HG02678 (cell line): ENCODE measurements at regions not wholly inside any gene's neighbourhood (a gene's known extent, or its start where the extent isn't known, plus 50 kb on each side); places are given as distances from the start of the nearest gene placed in this dataset.

Source experiments
- ATAC-seq: cut with Tn5 transposase; IDR thresholded peaks from one replicate; pipeline ENCODE4 v1.9.1; 2021; ENCODE audit warnings: mild to moderate bottlenecking, moderate library complexity; ENCODE audit not compliant: unreplicated experiment

DNA sequence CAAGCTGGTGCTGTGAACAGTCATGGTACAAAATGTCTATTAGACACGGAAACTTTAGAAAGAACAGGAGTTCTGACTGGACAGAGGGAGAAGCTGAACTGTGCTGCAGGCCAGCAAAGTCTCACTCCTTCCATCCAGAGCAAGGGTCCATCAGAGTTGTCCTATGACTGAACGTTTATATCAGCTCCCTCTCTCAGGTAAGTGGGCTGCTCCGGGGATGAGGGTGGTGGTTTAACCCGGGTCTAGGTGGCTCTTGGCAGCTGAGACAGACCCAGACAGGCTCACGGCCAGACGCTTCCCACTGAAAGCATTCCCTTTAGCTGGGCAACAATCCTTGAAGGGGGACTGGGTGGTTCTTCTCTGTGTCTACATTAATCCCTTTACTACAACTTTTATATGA, 385.0 kb upstream of the SMIM31 start:
- ATAC-seq = no peak

DNA sequence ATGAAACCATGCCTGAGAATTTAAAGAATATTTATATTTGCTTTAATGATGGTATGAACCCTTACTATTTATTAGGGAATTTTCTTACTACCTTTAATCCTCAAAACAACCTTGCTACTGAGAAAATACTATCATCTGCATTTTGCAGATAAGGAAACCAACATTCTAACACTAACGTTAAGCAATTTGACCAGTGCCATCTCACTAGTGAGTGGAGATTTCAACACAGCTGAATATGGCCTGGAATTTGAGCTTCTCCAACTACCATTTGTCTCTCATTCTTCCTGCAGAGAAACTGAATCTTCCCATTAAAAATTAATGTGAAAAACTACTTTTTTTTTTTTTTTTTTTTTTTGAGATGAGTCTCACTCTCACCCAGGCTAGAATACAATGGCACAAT, 380.9 kb upstream of the SMIM31 start:
- no peak for ATAC-seq

DNA sequence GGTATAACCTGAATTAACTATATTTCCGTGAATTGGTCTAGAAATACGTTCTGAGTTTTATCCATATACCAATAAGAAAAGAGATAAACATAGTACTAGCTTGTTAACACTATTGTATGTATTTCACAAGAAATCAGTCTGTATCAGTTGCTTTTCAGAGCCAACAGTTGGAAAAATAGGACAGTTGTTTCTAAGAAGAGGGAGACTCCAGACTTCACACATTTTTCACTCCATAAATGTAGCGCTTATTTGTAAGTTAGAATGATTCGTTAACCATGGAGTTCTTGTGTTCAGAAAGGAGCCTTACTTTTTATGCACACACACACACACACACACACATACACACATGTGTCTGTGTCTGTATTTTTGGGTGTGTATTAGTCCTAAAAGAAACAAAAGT, 376.7 kb upstream of the SMIM31 start:
- ATAC-seq = no peak

DNA sequence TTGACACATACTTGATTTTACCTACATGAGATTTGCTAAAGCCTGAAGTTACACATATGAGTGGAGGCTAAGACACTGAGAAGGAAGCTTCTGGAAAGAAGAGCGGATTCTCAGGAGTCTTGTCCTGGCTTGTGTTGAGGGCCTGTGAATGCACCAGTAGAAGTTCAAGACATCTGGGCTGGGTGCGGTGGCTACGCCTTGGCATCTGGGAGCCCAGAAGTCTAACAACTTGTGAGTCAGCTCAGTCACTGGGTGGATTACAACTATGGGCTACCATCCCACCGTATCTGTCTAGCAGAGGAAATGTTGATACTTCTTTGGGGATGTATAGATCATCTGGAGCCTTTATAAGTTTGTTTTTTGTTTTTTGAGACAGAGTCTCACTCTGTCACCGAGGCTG, 375.6 kb upstream of the SMIM31 start:
- no peak for ATAC-seq

DNA sequence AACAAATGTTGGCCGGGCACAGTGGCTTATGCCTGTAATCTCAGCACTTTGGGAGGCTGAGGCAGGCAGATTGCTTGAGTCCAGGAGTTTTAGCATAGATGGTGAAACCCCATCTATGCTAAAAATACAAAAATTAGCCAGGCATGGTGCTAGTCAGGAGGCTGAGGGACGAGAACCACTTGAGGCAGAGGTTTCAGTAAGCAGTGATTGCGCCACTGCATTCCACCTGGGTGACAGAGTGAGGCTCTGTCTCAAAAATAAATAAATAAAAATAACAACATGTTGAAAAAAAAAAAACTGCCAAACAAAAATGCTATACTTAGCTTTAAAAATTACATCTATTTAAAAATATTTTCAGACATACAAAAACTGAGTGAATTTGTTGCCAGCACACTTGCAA, 374.2 kb upstream of the SMIM31 start:
- no peak for ATAC-seq

DNA sequence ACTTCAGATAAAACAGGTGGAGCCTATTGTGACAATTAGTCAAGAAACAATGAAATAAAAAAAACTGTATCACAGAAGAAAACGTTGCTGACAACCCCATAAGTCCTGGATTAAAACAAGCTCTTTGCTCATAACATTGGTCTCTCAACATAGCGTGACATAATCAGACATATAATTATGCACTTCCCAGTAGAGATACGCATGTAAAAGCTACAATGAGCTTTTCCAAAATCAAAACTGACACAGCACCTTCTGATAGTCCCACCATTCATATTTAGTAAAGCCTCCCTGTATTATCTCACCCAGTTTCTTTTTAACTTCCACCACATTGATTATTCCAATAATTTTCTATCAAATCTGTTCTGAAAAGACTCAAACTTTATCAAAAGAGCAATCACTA, 372.1 kb upstream of the SMIM31 start:
- no peak for ATAC-seq

DNA sequence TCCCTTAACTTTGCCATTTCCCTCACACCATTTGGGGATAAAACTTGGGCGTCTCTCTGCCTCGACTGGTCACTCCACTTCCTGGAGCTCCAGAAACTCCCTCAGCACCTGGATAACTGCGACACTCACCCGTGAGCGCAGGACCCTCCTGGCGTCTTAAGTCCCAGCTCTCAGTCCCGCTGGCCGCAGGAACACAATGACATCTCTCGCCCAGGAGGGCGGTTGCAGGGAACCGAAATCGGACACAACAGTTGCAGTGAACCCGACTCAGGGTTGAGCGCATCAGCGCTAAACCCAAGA, 370.9 kb upstream of the SMIM31 start:
- ATAC-seq = no peak

DNA sequence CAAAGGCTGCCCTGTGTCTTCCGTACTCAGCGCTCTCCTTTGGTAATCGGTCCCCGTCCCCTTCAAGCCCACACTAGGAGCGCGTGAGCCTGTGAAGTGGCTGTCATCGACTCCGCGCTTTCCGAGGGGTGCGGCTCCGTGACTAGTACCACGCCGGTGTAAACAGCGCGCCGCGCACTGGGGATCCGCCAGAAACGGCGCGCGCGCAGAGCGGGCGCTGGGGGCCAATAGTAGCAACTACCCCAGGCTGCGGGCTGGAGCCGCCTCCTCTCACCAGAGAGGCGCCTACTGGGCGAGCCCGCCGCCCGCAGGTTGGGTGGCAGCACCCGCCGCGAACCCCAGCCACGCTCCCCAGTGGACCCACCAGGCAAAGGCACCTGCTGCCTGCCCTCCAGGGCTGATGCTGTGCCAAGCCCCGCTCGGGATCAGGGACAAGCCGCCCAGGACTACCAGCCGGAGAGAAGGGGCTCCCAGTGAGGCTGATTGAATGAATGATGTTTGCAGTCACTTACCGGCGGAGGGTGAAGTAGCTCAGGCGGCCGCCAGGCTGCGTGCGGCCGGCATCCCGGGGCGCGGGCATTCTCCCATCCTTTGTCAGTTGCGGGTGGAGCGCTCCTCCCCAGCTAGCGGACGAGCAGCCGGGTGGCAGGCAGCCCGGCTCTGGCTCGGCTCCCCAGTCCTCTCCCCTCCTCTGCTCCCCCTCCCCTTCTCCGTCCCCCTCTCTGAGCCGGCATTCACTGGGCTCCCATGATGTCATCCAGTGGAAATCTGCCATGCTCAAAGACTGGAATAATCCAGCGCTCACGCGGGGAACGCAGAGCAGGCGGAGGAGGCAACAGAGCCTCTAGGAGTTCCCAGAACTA, 370.3 kb upstream of the SMIM31 start:
- no peak for ATAC-seq

DNA sequence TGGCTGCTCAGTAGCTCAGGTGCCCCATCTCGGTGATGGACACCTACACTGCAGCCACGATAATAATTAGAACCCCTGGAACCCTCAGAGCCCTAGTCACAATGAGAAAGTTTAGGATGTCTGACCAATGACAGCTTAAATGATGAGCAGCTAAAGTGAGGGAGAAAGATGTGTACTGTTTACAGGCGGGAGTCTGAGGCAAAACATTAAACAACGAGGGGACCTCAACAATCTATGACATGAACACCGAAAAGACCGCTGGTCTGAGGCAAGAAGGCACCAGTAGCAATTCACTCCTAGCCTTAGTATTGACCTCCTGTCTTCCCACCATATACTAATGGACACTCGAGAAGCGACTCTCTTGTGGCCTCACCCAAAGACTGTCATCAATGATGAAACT, 369.5 kb upstream of the SMIM31 start:
- no peak for ATAC-seq

DNA sequence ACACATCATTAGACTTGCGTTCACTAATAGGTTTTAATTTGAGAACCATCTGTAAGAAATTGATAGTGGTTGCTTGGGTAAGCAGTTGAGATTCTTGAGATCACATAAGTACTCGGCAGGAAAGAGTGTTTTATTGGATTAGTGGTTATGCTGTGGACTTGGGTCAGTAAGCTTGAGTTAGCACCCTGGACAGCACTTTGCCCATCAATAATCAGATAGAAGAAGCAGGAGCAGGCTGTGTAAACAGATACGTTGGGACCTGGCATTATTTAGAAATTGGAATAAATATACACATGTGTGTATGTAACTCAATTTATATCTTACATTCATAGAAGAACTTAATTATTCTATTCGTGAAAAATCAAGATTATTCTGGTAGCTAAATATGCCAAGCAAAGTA, 357.5 kb upstream of the SMIM31 start:
- ATAC-seq = no peak

DNA sequence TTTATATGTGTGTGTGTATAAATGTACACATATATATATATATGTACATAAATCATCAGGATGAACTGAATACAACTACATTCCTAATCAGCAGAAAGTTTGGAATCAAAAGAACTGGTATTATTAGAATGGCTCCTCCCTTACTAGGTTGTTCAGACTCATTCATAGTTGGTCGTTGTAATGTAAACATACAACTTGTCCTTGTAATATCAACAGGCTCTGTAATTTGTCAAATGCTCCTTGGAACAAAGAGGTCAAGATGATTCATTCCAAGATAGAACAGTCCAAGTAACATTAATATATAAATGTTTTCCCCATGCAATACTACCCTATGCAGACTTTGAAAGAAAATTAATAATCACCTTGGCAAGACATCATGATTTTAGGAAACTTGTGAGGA, 351.4 kb upstream of the SMIM31 start:
- ATAC-seq = no peak

DNA sequence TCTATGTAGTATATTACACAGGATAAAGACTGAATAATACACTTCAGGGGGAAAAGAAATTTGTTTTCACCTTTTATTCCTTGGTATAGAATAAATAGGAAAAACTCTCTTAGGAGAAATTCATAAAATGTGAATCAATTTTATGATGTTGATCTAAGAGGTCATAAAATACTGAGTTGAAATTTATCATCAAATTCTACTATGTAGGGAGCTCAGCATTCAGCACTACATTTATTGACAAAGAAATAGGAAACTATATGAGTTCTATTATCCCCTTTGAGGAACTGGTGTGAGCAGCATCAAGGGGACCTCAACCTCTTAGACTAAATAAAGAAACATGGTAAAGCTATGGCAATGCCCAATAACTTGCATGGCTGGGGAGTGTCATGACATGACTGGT, 348.2 kb upstream of the SMIM31 start:
- no peak for ATAC-seq

DNA sequence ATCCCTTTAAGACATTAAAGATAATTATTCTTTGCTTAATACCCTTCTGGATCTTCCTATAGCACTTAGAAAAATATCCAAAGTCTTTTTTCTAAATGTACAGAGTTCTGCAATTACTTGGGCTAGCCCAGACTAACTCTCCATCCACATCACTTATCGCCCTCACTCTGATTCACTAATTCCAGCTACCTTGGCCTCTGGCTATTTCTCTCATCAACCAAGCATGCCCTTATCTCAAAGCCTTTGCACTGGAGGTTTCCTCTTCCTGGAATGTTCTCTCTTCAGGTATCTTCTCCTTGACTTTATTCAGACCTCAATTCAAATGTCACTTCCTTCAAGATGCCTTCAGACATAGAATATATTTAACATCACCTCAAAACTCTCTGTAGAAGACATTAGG, 345.1 kb upstream of the SMIM31 start:
- ATAC-seq = no peak

DNA sequence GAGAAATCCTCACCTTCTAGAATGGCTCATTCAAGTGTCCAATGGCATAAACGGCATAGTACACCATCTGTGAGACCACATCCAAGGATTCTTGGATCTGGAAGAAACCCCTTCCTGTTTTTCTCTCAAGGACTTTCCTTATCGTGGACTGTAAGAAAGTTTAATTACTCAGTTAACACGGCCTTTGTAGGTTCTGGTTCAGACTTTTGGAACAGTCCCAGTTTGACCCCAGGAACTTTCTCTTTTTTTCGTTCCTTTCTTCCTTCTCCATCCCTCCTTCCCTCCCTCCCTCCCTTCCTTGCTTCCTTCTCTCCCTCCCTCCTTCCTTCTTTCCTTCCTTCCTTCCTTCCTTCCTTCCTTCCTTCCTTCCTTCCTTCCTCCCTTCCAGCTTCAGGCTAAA, 343.5 kb upstream of the SMIM31 start:
- no peak for ATAC-seq

DNA sequence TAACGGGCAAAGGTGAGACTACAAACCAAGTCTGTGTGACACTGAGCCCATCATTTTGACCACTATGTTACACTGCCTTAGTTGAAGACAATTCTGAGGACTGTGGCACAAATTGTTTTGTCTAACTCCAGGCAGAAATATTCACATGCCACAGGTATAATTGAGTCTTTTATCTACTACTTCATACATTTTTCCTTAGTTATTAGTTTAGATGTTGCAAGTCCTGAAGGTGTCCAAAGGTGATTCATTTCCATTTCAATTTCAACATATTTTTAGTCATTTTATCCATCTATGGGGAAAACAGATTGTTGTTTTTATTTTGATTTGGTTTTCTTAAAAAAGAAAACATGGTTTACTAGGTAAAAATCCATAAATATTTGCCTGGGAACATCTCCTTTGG, 341.7 kb upstream of the SMIM31 start:
- ATAC-seq = no peak

DNA sequence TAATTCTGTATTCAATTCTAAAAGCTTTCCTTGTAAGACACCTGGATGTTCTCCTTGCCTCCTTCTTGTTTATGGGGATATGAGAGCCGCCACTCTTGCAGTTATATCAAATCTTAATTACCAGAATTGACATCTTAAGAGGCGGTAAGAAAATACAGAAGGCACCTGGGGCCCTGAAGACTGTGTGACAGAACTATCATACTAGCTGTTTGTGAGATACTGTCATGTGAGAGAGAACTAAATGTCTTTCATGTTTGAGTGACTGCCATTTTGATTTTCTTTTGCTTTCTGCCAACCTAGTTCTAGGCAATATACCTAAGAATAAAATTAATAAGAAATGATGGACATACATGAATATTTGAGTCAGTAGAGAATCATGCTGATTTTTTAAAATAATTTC, 340.2 kb upstream of the SMIM31 start:
- no peak for ATAC-seq

DNA sequence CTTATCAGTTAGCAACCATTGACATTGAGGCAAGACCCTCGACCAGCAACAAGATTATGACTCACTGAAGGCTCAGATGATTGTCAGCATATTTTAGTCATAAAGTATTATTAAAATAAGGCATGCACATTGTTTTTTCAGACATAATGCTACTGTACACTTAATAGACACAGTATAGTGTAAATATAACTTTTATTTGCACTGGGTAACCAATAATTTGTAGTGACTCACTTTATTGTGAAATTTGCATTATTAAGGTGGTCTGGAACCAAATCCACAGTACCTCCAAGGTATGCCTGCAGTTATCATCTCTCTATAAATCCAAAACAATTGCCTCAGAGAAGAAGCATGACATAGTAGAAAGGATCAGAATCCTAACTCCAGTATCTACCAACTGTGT, 330.1 kb upstream of the SMIM31 start:
- no peak for ATAC-seq

DNA sequence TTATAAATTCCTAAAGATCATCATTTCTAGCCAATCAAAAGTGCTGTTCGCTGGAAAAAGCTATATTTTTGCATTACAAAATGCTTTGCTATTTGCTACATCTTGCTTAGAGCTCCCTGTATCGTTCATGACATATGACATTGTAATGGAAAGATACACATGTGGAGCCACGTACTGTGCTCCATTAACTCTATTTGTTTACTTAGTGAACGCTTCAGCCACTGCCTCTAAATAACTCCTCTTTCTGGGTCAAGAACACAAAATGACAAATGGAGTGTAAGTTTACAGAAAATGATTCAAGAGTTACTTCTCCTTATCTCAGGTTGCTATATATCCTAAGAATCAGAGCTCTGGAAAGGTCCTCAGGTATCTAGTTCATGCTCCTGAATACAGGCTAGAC, 329.1 kb upstream of the SMIM31 start:
- ATAC-seq = no peak

DNA sequence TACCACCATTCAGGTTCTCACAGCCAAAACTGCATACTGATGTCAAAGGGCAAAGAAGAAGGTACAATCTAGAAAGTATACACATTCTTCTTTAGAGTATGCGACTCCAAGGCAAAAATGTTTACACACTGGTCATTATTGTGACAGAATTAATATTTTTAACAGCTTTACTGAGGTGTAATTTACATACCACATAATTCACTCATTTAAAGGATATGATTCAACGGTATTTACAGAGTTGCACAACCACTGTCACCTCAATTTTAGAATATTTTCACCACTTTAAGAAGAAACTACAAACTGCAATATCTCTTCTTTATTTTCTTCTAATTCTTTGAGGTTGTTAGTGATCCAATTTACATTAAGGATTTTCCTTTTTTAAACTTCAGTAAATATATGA, 325.4 kb upstream of the SMIM31 start:
- no peak for ATAC-seq

DNA sequence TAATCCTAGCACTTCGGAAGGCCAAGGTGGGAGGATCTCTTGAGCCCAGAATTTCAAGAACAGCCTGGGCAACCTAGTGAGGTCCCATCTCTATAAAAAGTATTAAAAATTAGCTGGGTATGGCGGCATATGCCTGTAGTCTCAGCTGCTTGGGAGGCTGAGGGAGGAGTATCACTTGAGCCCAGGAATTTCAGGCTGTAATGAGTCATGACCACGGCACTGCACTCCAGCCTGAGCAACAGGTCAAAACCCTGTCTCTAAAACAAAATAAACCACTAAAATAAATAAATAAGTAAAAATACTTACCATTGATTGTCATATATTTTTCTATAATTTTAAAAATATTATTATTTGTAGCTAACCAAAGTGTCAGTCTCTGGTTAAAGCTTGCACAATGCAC, 315.6 kb upstream of the SMIM31 start:
- ATAC-seq = no peak

DNA sequence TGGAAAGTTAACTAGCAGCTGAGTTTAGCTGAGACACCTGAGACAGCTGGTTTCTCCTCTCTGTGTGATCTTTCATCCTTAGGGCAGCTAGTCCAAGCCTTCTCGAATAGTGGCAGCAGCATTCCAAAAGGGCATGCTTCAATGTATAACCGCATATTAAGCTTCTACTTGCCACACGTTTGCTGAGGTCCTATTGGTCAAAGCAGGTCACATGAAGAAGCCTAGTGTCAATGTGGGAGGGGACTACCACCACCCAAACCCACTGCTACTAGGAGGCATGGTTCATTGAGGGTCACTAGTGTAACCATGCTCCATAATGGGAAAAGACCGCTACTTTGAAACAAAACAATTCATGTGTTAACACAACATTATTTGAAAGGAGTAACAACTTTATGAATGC, 314.9 kb upstream of the SMIM31 start:
- no peak for ATAC-seq

DNA sequence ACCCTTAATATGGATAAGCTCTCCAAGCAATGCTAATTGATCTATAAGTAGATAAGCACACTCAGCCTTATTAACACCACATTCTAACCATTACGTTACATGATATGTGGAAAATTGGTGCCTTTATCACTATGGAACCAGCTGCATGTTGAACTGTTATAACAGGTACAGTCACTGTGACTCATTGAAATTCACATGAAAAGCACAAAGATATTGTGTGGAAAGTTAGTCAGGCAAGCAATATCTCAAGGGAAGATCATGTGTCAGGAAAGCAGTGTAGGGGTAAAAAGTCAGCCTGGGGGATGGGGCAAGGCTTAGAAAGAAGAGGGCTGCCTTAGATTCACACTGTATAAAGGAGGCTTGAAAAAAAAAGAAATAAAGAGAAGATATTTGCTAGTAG, 313.7 kb upstream of the SMIM31 start:
- ATAC-seq = no peak

DNA sequence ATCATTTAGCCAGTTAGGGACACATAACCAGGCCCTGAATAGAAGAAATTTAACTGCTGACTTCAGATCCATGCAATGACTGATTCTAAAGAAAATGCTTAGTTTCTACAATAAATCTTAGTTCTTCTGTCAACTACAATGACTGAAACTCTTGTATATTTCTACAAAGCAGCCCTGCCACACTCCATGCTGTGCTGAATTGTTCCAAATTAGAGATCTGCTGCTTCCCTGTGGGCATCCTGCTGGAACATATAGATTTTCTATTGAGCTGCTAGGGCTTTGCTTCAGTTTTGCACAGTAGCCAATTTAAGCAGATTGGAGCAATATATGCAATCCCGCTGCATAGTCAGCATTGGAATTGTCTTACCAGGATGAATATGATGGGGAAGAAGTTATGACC, 312.8 kb upstream of the SMIM31 start:
- no peak for ATAC-seq
